ENCODE measurements at regions not wholly inside any gene's neighbourhood (a gene's known extent, or its start where the extent isn't known, plus 50 kb on each side); places are given as distances from the start of the nearest gene placed in this dataset.

DNA sequence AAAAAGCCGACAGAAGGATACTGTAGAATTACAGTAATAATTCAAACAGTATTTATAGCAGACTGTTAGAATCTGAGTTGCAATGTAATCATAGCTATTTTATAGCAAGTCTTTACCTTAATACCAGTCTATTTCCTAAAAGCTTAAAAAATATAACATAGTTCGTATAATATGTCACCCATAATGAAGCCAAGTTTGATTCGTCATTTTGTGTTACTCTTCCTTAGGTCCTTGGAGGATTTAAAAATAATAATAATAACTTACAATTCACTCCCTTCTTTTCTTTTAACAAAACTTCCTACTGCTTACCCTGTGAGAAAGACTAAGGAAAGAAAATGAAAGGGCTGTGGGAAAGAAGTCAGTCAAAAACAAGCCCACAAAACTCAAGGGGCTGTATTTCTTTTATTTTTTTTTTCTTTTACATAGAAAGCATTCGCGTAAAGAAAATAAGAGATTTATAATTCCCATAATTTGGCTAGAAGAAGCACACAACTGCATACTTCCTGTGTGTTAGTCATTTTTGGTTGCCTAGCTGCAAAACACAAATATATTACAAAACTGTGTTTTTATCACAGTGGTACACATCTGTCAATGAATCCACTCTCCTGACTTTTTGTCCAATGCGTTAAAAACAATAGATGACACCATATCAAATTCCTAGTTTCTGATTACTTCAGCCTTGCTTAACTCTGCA lies 187.2 kb upstream of the CELF2 start:
- no peak for FAIRE-seq

DNA sequence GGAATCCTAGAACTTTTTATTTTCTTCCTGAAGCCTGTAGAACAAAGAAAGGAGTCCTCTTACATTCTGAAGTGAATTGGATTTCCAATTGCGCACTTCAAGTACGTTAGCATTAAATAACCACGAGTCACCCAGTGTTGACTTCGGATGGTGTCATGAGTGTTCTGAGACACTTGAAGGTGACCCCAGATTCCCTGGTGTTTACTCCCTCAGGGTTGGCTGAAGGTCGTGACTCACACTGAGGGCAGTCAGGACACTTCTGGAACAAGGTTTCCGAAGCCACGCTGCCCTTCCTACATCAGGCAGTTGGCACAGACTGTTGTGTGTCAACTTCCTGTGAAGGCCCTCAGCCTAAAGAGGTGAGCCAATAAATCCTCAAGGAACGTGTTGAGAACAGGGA lies 186.6 kb upstream of the CELF2 start:
- FAIRE-seq = no peak

DNA sequence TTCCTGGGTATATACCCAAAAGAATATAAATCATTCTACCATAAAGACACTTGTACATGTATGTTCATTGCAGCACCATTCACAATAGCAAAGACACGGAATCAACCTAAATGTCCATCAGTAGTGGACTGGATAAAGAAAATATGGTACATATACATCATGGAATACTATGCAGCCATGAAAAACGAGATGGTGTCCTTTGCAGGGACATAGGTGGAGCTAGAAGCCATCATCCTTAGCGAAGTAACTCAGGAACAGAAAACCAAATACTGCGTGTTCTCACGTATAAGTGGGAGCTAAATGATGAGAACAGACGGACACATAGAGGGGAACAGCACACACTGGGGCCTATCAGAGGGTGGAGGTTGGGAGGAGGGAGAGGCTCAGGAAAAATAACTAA lies 183.7 kb upstream of the CELF2 start:
- no peak for FAIRE-seq

DNA sequence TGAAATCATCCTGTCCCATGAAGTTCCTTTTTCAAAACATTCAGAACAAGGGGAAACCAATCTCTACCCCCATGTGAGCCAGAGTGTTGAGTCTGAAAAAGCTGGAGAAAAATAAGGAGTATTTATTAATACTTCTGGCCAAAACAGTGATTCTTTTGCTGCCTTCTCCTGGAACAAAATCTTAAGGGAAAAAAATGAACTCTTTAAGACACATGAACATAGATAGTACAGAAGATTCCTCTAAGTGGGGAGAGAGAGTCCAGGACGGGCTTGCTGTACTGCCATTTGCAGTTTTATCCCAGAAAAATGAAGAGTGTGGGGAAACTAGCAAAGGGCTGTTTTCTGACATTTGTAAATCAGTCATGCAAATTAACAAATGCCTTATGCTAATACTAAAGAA lies 173.4 kb upstream of the CELF2 start:
- FAIRE-seq = no peak

DNA sequence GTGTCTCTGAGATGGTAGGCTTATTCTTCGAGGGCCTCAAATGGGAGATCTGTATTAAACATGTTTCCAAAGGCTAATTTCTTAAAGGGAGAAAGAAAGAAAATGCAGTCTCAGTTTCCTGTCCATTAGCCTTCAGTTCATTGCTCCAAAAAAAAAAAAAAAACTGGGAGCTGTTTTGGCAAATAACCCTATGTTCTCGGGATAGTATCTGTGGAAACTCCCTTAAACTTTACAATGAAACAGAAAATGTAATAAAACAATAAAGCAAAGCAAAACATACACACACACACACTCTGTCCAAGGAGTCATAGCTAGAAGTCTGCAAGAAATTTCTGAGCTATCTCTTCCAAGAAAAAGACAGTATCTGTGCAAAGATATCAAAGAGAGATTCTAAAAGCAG lies 172.5 kb upstream of the CELF2 start:
- no peak for FAIRE-seq

DNA sequence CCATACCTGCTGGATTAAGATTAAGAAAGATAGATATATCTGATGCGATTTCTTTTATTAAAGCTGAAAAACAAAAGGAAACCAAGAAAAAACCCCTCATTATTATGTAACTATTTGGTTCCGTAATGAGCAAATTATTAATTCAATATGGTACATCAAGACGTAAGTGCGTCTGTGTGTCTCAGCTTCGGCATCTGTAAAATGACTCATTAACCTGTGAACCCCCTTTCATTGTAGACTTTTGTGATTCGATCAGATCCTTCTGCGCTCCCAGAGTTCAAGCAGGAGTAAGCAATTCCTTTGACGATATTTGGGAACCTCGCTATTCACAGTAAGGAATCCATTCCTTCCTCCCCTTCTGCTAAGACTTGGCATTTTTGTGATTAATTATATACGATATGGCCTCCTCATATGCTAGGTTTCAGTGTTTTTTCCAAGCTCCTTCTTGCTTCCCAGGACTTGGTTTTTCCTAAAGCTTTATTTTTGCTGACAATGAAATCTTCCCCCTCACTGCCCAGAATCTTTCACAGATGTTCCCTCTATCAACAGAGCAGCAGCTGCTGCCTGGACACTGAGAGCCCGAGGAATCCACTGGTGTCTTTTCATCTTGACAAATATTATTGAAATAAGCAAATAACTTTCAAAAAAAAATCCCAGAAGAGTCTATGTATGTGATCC lies 171.7 kb upstream of the CELF2 start:
- FAIRE-seq = no peak

DNA sequence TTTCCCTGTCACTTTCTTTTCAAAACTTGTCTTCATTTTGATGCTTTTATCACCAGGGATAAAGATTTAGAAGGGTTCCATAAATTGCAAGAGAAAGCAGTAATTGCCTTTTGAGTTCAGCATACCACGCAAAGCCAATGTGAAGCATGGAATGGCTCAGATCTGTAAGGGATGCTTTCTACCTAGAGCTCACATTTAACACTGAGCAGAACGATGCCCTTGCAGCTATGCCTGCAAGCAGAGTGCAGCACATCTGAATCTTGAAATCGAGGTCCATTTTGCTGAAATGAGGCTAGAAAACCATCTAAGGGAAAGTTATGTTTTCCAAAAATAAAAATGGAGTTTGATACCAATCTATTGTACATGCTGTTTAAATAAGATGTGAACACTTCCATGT lies 171.2 kb upstream of the CELF2 start:
- no peak for FAIRE-seq

DNA sequence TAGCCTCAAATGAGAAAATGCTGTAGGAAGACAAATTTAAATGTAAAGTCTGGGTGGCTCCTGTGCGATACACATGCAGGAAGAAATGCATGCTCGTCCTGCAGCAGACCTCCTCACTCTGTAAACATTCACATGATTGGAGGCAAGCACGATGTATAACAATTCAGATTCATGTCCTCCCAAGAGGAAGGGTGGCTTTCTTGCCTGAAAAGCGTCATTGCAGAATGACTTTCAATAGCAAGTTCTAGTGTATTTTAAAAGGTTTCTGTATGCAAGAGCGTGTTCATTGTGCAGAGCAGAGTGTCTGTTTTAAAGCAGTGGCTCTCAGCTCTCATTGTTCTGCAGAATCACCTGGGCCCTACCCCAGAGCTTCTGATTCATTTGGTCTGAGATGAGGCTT lies 170.3 kb upstream of the CELF2 start:
- no peak for FAIRE-seq

DNA sequence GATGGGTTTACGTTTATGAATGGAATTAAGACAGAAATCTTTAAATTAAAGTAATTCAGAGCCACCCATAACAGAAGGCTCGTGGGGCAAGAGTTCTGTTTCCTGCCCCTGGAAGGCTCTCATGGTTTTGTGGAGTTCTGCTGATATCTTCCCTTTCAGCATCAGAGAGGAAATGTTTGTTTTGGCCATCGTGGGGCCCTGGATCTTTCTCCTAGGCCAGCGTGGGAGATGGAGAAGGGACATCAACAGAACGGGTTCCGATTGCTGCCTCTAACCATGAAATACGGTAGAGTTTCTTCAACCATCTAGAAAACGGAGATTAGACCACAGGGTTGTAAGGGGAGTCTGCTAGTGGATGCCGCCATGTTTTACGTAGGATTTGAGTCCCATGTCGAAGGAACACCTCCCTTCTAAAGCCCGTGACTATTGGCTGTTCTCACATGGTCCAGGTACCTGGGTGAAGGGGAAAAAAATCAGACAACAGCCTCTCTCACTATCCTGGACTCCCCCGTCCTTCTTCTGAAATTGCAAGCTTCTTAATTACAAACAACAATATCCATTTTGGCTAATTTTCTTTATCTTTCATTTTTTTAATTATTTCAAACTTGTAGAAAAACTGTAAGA lies 169.1 kb upstream of the CELF2 start:
- FAIRE-seq = no peak

DNA sequence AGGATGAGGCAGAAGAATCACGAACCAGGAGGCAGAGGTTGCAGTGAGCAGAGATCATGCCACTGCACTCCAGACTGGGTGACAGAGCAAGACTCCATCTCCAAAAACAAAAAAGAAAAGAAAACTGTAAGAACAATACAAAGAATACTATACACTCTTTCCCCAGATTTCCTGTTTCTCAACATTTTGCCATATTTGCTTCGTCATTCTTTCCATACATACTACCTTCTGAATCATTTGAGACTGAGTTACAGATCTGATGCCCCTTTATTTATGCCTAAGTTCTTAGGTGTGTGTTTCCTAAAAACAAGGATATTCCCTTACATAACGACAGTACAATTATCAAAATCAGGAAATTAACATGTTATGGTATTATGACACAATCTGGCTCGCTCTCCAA lies 168.4 kb upstream of the CELF2 start:
- FAIRE-seq = no peak

DNA sequence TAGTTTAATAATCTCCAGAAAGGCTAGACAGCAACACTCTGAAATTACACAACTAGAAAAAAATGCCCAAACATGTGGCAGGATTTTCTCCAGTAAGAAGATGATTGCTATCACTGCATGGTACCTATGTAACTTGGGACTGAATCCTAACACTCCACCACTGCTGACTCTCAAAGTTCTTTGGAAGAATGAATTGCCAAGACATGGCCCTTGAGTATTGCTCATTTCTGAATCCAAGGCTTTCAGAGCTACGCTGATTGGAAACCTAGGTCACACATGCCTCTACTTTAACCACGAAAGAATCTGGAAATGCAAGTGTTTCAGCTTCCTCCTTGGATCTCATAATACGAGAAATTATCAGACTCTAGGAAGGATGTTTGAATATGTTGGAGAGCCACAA lies 167.5 kb upstream of the CELF2 start:
- no peak for FAIRE-seq

DNA sequence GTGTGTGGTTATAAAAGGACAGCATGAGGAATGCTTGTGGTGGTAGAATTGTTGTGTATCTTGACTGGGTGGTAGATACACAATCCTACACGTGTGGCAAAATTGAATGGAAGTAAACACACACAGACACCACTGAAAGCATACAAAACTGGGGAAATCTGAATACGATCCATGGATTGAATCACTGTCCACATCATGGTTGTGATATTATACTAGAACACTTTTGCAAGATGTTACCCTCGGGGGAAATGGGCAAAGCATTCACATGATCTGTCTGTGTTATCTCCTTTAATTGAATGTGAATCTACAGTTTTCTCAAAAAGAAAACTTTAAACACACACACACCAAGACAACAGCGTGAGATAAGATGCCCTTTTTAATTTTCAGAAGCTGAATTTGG lies 165.2 kb upstream of the CELF2 start:
- no peak for FAIRE-seq

DNA sequence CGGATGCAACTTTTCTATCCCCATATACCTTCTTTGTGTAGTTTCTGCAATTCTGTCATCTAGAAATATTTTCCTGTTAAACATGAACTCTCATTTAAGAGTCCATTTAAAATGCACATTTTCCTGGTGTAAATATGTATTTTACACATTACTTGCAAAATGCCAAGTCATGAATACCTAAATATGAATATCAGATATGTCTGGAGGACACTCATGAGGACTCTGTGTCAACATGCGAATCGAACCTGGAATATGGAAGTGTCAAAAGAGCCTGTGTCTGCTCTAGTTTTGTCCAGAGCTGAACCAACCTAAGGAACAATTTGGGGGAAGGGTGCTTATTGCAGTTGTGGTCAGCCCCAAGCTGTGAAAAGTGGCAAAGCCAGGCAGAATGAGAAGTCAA lies 163.7 kb upstream of the CELF2 start:
- FAIRE-seq = no peak

DNA sequence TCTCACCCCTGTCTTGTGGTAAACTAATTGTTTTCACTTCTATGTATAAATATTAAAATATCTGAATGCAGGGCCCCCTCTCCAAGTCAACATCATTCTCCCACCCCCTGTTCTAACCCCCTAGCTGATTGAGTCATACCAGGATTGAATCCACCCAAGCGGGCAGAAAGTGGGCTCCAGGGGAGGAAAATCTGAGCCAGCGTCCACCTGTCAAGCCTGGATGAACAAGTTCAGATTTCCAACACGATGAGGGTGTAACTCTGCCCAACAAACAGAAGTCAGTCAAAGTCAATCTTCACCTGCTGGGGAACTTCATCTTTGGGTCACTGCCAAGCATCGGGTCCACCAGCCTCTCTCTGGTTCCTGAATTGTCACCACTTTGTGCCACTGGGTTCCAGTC lies 162.9 kb upstream of the CELF2 start:
- FAIRE-seq = no peak

DNA sequence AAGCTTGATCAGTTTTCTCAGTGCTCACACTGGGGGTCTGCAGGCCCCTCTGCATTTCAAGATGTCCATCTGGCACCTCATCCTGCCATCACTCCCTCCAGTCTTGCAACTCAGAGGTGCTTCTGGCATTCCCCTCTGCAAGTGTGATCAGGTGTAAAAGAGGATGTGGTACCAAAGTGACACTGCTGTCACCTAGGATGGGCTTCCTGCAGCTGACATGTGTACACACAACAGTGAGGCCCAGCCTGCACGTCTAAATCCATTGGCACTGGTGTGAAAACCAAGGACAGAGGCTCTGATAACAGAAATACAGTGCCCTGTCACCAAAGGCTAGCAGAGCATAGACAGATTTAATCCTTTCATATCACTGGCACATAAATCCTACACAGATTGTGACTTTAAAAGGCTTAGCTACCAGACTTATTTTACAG lies 162.5 kb upstream of the CELF2 start:
- FAIRE-seq = no peak

DNA sequence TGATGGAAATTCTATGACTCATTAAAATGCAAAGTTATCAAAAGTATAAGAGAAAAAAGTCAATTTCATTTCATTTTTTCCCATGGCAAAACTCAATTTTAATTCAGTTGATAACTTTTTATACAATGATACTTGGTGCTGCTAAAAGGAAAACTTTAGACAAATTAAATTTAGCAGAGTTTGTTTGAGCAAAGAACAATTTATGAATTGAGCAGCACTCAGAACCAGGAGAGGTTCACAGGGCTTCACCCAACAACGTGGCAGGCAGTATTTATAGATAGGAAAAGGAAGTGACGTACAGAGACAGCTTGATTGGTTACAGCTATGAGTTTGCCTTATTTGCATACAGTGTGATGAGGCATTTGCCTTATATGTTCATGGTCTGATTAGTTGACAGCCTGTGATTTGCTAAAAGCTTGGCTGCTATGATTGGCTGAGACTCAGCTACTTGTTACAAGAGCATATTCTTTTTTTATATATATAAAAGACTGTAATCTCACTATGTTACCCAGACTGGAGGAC lies 157.2 kb upstream of the CELF2 start:
- FAIRE-seq = no peak

DNA sequence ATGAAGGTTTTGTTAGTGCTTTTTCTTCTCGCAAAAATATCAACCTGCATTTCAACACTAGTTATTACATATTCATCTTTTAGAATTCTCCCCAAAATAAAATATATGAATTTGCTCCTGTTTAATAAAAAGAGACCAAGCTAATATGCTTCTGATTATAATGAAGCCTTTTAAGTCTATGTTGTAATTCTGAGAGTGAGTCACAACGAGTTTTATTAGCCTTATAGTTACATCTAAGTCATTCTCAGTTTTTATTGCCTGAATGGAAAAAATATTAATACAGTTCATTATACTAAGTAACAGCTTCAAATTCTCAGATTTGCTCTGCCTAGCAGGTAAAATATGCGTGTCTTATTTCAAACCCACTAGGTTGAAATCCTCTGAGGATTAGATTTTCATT lies 152.4 kb upstream of the CELF2 start:
- FAIRE-seq = no peak

DNA sequence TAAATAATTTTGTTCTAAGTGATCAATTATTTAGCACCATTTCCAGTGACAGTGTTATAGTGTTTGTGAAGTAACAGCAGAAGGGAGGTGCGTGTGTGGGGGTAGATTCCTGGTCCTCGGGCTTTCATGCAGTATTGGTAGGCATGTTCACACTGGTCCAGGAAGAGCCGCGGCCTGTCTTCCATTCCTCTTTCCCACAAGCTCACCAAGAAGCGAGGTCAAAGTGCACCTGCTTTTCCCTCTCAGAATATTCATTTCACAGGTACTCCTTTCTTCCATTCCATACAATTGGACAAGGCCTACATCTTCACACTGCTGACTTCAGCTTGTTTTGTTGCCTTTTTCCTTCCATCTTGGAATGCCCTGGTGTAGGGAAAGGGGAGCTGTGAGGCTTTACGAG lies 151.8 kb upstream of the CELF2 start:
- FAIRE-seq = no peak

DNA sequence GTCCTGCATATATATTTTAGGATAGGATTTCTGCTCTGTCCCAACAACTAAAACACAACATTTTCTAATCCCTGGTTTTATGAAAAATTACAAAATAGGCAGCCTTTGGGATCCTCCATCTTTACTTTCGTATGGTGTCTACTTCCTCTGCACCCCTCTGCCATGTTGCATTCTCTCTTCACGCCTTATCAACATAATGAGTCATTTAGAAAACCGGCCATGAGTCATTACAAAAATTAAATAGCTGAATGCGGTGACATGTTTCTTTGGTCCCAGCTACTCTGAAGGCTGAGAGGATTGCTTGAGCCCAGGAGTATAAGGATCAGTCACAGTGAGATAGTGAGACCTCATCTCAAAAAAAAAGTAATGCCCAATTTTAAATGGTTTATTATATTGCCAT lies 148.1 kb upstream of the CELF2 start:
- FAIRE-seq = no peak

DNA sequence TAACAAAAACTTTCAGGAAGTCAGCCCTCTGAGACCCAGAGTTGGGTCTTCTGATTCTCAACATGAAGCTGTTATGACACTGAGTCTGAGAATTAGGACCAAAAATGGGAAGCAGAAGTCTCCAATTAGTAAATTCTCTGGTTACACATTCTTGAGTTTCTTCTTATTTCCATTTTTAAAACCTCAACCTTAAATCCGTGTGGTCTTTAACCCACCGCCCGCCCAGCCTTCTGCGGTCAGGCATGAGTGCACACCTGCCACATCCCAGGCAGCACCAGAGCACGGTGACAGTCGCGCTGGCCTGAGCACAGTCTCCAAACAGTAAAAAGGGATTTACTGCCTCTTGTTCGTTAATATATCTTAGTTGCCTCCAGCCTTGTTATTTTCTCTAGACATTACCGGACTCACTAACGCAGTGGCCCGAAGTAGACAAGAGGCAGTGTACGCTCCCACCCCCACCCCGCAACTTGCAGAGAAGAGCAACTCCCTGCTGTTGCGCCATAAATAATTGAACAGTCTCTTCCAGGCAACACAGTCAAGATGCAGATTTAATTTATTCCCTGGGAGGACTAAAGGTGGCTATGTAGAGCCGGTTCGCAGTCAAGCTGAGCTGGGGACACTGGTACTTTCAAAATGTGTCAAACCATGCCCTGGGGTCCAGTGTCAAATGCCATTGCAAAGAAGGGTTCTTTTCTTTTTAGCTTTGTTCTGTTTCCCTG lies 147.0 kb upstream of the CELF2 start:
- no peak for FAIRE-seq

DNA sequence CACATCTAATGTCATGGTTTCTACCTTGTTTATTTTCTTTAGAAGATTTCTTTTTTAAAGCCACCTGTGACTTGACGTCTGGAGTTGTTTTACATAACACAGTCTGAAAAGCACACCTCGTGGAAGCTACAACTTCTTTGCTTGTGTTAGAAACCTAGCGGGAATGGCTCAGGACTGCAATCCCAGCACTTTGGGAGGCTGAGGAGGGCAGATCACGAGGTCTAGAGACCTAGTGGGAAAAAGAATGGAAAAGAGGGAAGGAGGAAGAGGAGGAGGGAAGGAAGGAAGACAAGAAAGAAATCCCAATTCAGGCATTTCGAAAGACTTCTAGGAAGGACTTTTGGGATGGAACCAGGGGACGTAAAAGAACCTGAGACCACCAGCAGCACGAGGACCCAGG lies 146.3 kb upstream of the CELF2 start:
- no peak for FAIRE-seq

DNA sequence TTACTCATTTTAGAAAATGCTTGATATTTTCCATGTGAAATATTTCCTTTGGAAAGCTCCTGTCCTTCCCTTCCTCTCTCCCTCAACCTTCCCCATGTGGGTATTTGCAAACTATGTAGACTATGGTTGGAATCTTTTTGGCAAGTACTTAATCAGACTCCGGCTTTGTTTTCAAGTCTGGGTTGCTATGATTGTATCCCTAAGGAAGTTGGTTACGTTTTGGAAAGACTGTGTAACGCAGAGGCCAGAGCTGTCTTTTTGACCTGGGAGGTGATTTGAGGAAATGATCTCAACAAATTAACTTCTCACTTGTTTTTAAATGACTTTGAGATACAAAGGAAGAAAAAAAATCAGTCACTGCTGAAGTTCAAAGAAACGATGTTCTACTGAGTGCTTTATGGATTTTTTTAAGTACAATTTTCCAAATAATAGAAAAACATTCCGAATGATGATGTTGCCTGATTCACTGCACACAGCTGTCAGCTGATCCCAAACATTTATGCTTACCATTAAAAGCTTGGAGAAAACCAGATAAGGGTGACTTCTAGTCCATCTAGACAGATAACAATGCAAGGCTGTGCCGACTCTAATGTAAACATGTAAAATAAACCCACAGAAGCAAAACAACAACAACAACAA lies 145.5 kb upstream of the CELF2 start:
- no peak for FAIRE-seq

DNA sequence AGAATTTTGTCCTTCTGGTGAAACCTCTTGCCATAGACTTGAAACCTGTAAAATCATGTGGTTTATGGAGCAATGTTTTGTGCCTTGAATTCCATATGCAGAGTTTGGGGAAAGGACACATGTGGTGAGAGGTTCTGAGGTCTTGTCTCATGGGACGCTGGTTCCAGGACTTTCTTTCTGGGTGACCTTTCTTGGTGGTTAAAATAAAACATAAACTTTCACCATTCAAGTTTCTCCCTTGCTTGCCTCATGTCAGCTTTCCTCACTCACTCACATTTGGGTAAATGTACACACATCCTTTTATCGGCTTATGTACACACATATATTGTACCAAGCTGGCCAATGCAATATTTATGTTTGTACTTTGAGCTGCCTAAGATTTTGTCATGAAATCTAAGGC lies 144.9 kb upstream of the CELF2 start:
- no peak for FAIRE-seq
